ENCODE measurements at regions not wholly inside any gene's neighbourhood (a gene's known extent, or its start where the extent isn't known, plus 50 kb on each side); places are given as distances from the start of the nearest gene placed in this dataset.
A peak's percentile ranks its signal among the peaks of the same experiment; 100 is the strongest.
"Not testable (repeated sequence)": the region's sequence is repeated elsewhere in the genome, so short reads cannot be mapped to it uniquely, and the experiment has no call there.

DNA sequence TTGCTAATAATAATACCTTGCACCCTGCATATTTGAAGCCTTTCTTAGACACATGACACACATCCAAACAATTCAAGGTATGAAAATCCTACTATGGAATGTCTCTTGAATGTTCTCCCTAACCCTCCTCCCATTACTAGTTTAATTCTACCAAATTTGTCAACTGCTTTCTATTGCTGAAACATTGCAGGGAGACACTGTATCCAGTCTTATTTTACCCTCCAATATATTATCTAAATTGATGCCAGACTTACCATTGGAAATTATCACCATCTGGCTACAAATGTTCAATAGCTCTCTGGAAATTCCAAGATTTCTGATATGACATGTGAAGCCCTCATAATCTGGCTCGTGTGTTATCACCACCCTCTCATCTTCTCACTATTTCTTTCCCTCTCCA, 1027.3 kb upstream of the CITED2 start:
- TF ChIP-seq JUND (IDR thresholded peaks at IDR 0.05; ENCODE audit: low read depth) = no peak
- in situ Hi-C loops (cut with HindIII; ENCODE audit: low pct_unique_long_range_greater_than_20kb, low sequenced_read_pairs) = no loop called here
- no peak for DNase-seq (ENCODE audit: low read depth in 1 of 2, low spot score in 1 of 2)

DNA sequence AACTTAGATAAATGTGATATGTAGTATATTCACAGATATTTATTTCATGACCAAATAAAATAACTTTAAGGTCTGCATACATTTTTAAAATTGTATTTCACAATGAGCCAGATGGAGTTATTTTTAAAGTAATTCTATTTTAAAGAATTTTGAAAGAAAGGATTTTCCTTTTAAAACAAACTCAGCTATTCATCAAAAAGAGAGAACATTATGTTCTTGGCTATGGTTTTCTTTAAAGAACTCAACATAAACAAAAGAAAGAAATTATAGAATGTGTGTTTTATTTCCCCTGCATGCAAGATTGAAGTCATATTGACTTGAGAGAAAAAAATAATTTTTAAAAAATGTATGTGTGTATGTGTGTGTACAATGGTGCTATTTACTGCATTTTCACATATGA, 1023.6 kb upstream of the CITED2 start:
- DNase-seq (ENCODE audit: low read depth in 1 of 2, low spot score in 1 of 2) = no peak
- TF ChIP-seq JUND (IDR thresholded peaks at IDR 0.05; ENCODE audit: low read depth) = no peak
- in situ Hi-C loops (cut with HindIII; ENCODE audit: low pct_unique_long_range_greater_than_20kb, low sequenced_read_pairs) = no loop called here

DNA sequence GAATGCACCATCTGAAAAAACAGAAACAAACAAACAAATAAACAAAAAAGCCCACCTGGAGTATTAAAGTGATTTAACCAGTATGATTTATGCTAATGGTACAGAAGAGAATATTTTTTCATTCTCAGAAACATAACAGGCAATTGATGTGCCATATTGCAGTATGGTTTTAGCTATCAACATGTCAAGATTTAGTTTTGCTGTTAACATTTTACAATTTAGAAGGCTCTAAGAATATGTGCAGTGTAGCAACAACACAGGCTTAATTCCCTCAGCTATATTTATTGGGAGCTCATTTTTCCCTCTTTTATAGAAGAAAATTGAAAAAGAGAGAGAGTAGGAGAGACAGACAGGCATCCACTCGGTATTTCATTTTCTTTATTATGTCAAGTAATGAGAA, 1022.7 kb upstream of the CITED2 start:
- no peak for DNase-seq (ENCODE audit: low read depth in 1 of 2, low spot score in 1 of 2)
- no peak for TF ChIP-seq JUND (IDR thresholded peaks at IDR 0.05; ENCODE audit: low read depth)
- in situ Hi-C loops (cut with HindIII; ENCODE audit: low pct_unique_long_range_greater_than_20kb, low sequenced_read_pairs) = no loop called here

DNA sequence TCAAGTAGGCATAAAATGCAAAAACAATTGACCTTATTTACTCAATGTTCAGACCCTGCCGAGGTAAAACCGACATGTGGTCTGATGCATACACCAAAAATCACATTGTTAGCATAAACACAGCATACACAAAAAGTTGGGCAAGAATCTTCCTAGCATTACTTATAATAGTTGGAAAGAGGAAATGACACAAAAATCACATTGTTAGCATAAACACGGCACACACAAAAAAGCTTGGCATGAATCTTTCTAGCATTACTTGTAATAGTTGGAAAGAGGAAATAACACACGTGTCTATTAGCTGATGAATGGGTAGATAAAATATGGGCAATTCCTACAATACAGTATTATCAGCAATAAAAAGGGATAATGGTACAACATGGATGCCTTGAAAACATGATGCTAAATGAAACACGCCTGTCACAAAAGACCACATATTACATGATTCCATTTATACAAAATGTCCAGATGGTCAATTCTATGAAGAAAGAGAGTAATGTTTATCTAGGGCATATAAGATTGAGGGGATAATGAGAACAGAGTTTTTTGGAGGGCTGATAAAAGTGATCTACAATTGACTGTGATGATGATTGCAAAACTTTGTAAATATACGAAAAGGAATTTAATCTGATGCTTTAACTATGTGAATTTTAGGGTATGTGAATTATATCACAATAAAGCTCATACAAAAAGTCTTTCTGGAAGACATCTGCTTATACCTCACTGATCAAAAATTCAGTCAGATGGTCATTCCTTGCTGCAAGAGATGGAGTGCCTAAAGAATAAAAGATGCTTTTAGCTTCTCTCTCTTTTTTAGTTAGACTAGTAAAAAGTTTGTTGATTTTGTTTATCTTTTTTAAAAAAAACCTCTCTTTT, 1019.5 kb upstream of the CITED2 start:
- TF ChIP-seq JUND (IDR thresholded peaks at IDR 0.05; ENCODE audit: low read depth) = no peak
- no peak for DNase-seq (ENCODE audit: low read depth in 1 of 2, low spot score in 1 of 2)
- in situ Hi-C loops (cut with HindIII; ENCODE audit: low pct_unique_long_range_greater_than_20kb, low sequenced_read_pairs) = no loop called here

DNA sequence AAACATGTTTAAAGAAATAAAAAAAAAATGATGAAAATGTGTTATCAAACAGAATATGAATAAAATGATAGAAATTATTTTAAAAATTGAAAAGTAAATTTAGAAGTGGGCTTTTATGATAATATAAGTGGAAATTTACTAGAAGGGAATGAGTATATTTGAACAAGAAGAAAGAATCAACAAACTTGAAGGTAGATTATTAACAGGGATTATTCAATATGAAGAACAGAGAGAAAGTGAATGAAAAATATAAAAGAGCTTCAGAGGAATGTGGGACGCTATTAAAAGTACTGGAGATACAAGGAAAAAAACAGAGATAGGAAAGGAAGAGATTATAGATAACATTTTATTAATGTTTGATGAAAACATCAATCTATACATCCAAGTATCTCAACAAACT, 1014.4 kb upstream of the CITED2 start:
- no peak for DNase-seq (ENCODE audit: low read depth in 1 of 2, low spot score in 1 of 2)
- in situ Hi-C loops (cut with HindIII; ENCODE audit: low pct_unique_long_range_greater_than_20kb, low sequenced_read_pairs) = no loop called here
- no peak for TF ChIP-seq JUND (IDR thresholded peaks at IDR 0.05; ENCODE audit: low read depth)

DNA sequence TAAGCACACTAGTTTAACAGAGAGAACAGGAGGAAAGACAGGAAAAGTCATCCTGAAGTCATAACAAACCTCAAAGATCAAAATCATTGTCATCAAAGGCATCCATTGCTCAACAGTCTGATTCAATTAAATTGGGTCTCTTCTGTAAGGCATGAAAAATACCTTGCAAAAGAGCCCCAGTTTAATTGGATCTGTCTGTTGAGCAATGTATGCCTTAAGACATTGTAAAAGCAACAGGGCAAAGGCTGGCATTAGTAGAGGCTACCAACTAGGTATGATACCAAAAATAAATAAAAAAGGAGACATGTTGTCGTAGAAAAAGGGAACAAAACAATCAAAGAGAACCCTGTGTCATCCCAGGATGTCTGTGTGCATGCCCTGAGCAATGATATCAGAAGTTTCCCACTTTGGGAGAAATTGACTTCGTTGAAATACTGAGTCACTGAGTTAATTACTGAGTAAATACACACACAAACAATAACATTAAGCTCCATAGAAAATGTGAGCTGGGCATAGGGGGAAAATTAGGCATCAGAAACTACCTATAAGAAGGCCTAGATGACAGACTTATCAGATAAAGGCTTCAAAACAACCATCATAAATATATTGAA, 1013.8 kb upstream of the CITED2 start:
- peak in 1 of 2 experiments; percentile 8 for DNase-seq (ENCODE audit: low read depth in 1 of 2, low spot score in 1 of 2)
- no peak for TF ChIP-seq JUND (IDR thresholded peaks at IDR 0.05; ENCODE audit: low read depth)
- in situ Hi-C loops (cut with HindIII; ENCODE audit: low pct_unique_long_range_greater_than_20kb, low sequenced_read_pairs) = no loop called here

DNA sequence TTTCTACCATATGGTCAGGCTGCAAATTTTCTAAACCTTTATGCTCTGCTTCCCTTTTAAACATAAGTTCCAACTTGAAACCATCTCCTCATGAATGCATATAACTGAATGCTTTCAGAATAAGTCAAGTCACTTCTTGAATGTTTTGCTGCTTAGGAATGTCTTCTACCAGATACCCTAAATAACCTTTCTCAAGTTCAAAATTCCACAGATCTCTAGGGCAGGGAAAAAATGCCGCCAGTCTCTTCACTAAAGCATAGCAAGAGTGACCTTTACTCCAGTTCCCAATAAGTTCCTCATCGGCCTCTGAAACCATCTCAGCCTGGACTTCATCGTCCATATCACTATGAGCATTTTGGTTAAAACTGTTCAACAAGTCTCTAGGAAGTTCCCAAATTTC, 1011.2 kb upstream of the CITED2 start:
- in situ Hi-C loops (cut with HindIII; ENCODE audit: low pct_unique_long_range_greater_than_20kb, low sequenced_read_pairs) = no loop called here
- no peak for TF ChIP-seq JUND (IDR thresholded peaks at IDR 0.05; ENCODE audit: low read depth)
- no peak for DNase-seq (ENCODE audit: low read depth in 1 of 2, low spot score in 1 of 2)

DNA sequence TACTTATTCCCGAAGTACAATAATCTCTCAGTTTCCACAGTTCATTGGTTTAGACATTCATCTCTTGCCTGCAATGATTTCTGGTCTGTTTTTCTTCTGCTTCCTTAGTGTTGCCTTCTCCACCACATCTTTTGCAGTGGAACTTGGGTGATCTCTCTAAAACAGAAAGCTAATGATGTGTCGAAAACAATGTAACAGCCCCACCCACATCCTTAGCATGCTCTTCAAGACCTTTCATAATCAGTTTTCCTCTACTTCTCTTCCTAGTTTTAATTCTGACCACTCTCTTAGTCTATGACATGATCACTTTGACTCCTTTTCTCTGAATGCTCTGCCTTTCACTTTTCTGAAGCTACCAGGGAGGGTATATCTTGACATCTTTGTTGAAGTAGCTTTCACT, 1007.9 kb upstream of the CITED2 start:
- in situ Hi-C loops (cut with HindIII; ENCODE audit: low pct_unique_long_range_greater_than_20kb, low sequenced_read_pairs) = no loop called here
- DNase-seq (ENCODE audit: low read depth in 1 of 2, low spot score in 1 of 2) = no peak
- TF ChIP-seq JUND (IDR thresholded peaks at IDR 0.05; ENCODE audit: low read depth) = no peak

DNA sequence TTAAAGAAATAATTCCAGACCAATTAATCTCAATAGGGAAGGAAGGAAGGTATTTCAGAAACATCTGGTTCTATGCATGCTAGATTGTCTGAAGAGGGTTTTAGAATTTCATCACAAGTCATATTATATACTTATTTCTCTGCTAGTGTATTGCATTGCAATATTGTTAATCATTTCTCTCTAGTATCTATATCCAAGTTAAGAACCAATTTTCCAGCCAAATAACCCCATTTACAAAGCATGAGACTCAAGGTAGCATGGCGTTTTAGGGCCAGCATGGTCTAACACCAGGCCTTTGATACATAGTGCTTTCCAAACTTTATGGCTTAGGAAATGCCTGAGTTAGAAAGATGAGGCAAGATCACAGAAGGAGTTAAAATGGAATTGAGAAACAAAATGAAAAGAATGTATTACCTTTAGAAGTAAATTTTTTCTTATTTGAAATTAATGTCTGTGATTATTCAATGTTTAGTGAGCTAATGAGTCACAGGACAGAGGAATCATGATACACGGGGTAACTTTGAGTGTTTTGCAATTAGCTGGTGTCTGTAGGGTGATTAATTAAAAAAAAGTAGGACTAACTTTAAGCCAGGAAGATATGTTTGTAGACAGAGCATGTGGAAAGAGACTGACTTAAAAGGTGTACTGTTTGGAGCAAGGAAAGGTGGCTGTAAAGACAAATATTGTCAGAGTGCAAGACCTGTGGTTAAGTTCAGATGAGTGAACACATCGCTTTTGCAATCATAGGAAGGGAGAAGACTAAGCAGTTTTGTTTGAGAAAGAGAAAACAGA, 1006.2 kb upstream of the CITED2 start:
- no peak for TF ChIP-seq JUND (IDR thresholded peaks at IDR 0.05; ENCODE audit: low read depth)
- in situ Hi-C loops (cut with HindIII; ENCODE audit: low pct_unique_long_range_greater_than_20kb, low sequenced_read_pairs) = no loop called here

DNA sequence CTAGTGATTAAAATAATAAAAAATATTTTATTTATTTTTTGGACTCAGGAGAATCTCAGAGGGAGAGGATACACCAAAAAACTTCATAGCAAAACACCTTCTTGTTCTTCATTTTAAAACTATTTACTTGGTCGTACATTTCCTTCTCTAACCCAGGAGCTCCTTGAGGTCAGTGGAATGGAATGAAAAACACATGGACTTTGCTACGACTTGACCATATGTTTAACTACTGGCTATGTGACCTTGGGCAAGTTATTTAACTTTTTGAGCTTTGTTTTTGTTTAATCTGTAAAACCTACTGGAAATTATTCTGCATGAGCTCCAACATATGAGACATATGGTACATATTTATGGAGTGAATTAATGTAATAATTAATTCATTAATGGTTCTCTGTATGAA, 1005.5 kb upstream of the CITED2 start:
- in situ Hi-C loops (cut with HindIII; ENCODE audit: low pct_unique_long_range_greater_than_20kb, low sequenced_read_pairs) = no loop called here
- DNase-seq (ENCODE audit: low read depth in 1 of 2, low spot score in 1 of 2) = peak in 1 of 2 experiments; percentile 34
- no peak for TF ChIP-seq JUND (IDR thresholded peaks at IDR 0.05; ENCODE audit: low read depth)

More for the DNA sequence above, 1006.2 kb upstream of the CITED2 start:
- DNase-seq (ENCODE audit: low read depth in 1 of 2, low spot score in 1 of 2) = peak in 1 of 2 experiments; percentile 27

DNA sequence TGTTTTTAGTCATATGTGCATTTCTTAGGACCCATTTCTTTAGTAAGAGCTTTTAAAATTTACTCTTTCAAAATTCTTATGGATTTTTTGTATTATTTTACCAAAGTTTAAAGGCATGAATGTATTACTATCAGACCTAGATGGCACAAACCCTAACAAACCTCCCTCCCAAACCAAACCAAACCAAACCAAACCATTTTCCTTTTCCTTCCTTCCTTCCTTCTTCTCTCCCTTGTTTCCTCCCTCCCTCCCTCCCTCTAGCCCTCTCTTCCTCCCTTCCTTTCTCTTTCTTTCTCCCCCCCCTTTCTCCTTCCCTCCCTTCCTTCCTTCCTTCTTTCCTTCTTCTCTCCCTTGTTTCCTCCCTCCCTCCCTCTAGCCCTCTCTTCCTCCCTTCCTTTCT, 1001.8 kb upstream of the CITED2 start:
- DNase-seq (ENCODE audit: low read depth in 1 of 2, low spot score in 1 of 2) = no peak
- TF ChIP-seq JUND (IDR thresholded peaks at IDR 0.05; ENCODE audit: low read depth) = no peak
- in situ Hi-C loops (cut with HindIII; ENCODE audit: low pct_unique_long_range_greater_than_20kb, low sequenced_read_pairs) = no loop called here

DNA sequence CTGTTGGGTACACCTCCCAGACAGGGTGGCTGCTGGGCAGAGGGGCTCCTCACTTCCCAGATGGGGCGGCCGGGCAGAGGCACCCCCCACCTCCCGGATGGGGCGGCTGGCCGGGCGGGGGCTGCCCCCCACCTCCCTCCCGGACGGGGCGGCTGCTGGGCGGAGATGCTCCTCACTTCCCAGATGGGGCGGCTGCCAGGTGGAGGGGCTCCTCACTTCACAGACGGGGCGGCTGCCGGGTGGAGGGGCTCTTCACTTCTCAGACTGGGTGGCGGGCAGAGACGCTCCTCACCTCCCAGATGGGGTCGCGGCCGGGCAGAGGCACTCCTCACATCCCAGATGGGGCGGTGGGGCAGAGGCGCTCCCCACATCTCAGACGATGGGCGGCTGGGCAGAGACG, 999.3 kb upstream of the CITED2 start:
- DNase-seq (ENCODE audit: low read depth in 1 of 2, low spot score in 1 of 2); in situ Hi-C loops (cut with HindIII; ENCODE audit: low pct_unique_long_range_greater_than_20kb, low sequenced_read_pairs): not testable (repeated sequence)

DNA sequence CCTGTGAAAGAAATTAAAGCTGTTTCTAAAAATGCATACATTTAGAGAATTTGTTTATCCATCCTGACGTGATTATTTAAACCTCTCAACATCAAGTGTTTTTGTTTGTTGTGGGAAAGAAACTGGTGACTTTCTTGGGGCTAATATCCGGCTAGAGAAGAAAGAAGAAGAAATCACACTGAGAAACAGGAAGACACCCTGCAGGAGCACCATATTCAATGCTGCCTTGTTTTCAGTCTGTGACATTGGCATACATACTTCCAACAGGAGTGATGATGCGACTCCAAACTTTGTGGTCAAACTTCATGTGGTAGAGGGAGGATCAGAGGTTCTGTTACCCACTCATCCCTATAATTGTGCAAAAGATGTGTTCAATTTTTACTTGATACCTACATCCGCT, 997.6 kb upstream of the CITED2 start:
- in situ Hi-C loops (cut with HindIII; ENCODE audit: low pct_unique_long_range_greater_than_20kb, low sequenced_read_pairs) = no loop called here
- DNase-seq (ENCODE audit: low read depth in 1 of 2, low spot score in 1 of 2) = no peak
- no peak for TF ChIP-seq JUND (IDR thresholded peaks at IDR 0.05; ENCODE audit: low read depth)

Data from T47D (cell line).